PC-9 (cell line): ENCODE measurements at regions not wholly inside any gene's neighbourhood (a gene's known extent, or its start where the extent isn't known, plus 50 kb on each side); places are given as distances from the start of the nearest gene placed in this dataset.

Experiments
- BruUV-seq: library from RNA; stranded (reverse); fragments of 400-500 nt; replicated peaks from 2 replicates; lab custom pipeline; 2021; lab: Mats Ljungman, UMichigan
- CTCF ChIA-PET: fragments of 300-600 bp; sonication (Branson Sonifier 250); formaldehyde crosslinking; loops from one replicate; lab custom pipeline; 2022; ENCODE audit warnings: antibody characterized with exemption; lab: Charles Lee
- POLR2A ChIA-PET: fragments of 300-600 bp; sonication (Branson Sonifier 250); formaldehyde crosslinking; loops from one replicate; lab custom pipeline; 2022; ENCODE audit warnings: antibody characterized with exemption; ENCODE audit not compliant: unreplicated experiment; lab: Charles Lee
- DNase-seq, 2 experiments: peaks; one replicate each; pipeline versions ENCODE4 v3.0.0 to v3.0.0-alpha.2; 2015 to 2022; ENCODE audit warnings: mixed read lengths in 1 of 2
- H2AFZ ChIP-seq: fragments of 200-600 bp; sonication (generic); 2 replicates; pipeline ENCODE4 v1.8.1; 2017; ENCODE audit warnings: antibody characterized with exemption
- H3F3A ChIP-seq: fragments of 200-600 bp; sonication (generic); 2 replicates; pipeline ENCODE4 v1.8.1; 2017; ENCODE audit warnings: antibody characterized with exemption, mild to moderate bottlenecking, low read depth; ENCODE audit not compliant: insufficient read depth
- H3K27ac ChIP-seq: fragments of 200-600 bp; sonication (generic); 2 replicates; pipeline ENCODE4 v1.6.1; 2016; ENCODE audit warnings: mixed run types
- H3K27me3 ChIP-seq: fragments of 200-600 bp; sonication (generic); 2 replicates; pipeline ENCODE4 v1.6.1; 2016; ENCODE audit warnings: low read depth, mixed run types; ENCODE audit not compliant: insufficient read depth
- H3K36me3 ChIP-seq: fragments of 200-600 bp; sonication (generic); 2 replicates; pipeline ENCODE4 v1.6.1; 2016; ENCODE audit warnings: low read depth, mixed run types
- H3K4me1 ChIP-seq: fragments of 200-600 bp; sonication (generic); replicated peaks from 2 replicates; pipeline ENCODE4 v1.6.1; 2016; ENCODE audit warnings: mixed run types; ENCODE audit not compliant: insufficient read depth
- H3K4me2 ChIP-seq: fragments of 200-600 bp; sonication (generic); 2 replicates; pipeline ENCODE4 v1.6.1; 2017; ENCODE audit warnings: mixed run types
- H3K4me3 ChIP-seq: fragments of 200-600 bp; sonication (generic); 2 replicates; pipeline ENCODE4 v1.6.1; 2016; ENCODE audit warnings: mixed run types
- H3K79me2 ChIP-seq: fragments of 200-600 bp; sonication (generic); 2 replicates; pipeline ENCODE4 v1.6.1; 2017; ENCODE audit warnings: low read depth, mixed run types
- H3K9me2 ChIP-seq: fragments of 200-600 bp; sonication (generic); 2 replicates; pipeline ENCODE4 v1.8.1; 2017; ENCODE audit warnings: mild to moderate bottlenecking; ENCODE audit not compliant: insufficient read depth
- H3K9me3 ChIP-seq: fragments of 200-600 bp; sonication (generic); 2 replicates; pipeline ENCODE4 v1.8.1; 2016; ENCODE audit warnings: low read depth; ENCODE audit not compliant: insufficient read depth
- H4K20me1 ChIP-seq: fragments of 200-600 bp; sonication (generic); 2 replicates; pipeline ENCODE4 v1.8.1; 2017; ENCODE audit not compliant: insufficient read depth
- CTCF ChIP-seq: fragments of 200-600 bp; sonication (generic); conservative IDR thresholded peaks from 2 replicates; pipeline ENCODE4 v1.6.1; 2017; ENCODE audit warnings: mixed run types, antibody characterized with exemption, mild to moderate bottlenecking, moderate library complexity
- EZH2 ChIP-seq: fragments of 200-600 bp; sonication (generic); IDR thresholded peaks from 2 replicates; pipeline ENCODE4 v1.8.0; 2017; ENCODE audit warnings: antibody characterized with exemption, low read depth
- intact Hi-C: fragments of 100-400 bp; cut with micrococcal nuclease; formaldehyde crosslinking; loops from one replicate; pipeline ENCODE4 v1.10.0; 2022; ENCODE audit not compliant: unreplicated experiment

GRCh38 chr6:153735761-153736160 is 303.3 kb upstream of the OPRM1 start:
- ChIA-PET POLR2A (no interaction called here), CTCF (no interaction called here)
- H3K4me3 ChIP-seq = no peak overlapping the region
- intact Hi-C loops = no loop called here
- H3K27me3 ChIP-seq = no peaks in the 10 kb centered on the region
- H3K36me3 ChIP-seq = no peaks in the 10 kb centered on the region
- no peak overlapping the region for H2AFZ ChIP-seq
- no peaks in the 10 kb centered on the region for H3K4me1 ChIP-seq
- H3K27ac ChIP-seq = no peak overlapping the region
- no peak overlapping the region for H3K4me2 ChIP-seq
- no peaks in the 10 kb centered on the region for H3K9me3 ChIP-seq
- no peaks in the 10 kb centered on the region for H3K9me2 ChIP-seq
- TF ChIP-seq CTCF (no peak), EZH2 (no peak)
- no peak for DNase-seq
- no peaks in the 10 kb centered on the region for H3F3A ChIP-seq
- no TSS peak for BruUV-seq
- H3K79me2 ChIP-seq = no peaks in the 10 kb centered on the region
- no peaks in the 10 kb centered on the region for H4K20me1 ChIP-seq

- Histone ChIP-seq H3K4me3 (no peak overlapping the region), H3F3A (no peaks in the 10 kb centered on the region), H3K9me3 (no peaks in the 10 kb centered on the region), H3K4me2 (no peak overlapping the region), H3K36me3 (no peaks in the 10 kb centered on the region), H3K4me1 (no peaks in the 10 kb centered on the region), H3K27ac (no peak overlapping the region), H2AFZ (no peak overlapping the region), H3K79me2 (no peaks in the 10 kb centered on the region), H4K20me1 (no peaks in the 10 kb centered on the region), H3K9me2 (no peaks in the 10 kb centered on the region), H3K27me3 (no peaks in the 10 kb centered on the region)
- TF ChIP-seq CTCF = no peak
- TF ChIP-seq EZH2 = no peak
- ChIA-PET CTCF (no interaction called here), POLR2A (no interaction called here)
- BruUV-seq = no TSS peak
- no peak for DNase-seq
- intact Hi-C loops = no loop called here
Observed at GRCh38 chr6:153729189-153729588, 309.9 kb upstream of the OPRM1 start.

GRCh38 chr6:153727885-153728284 is 311.2 kb upstream of the OPRM1 start:
- H3K9me3 ChIP-seq = no peaks in the 10 kb centered on the region
- CTCF ChIA-PET = no interaction called here
- H4K20me1 ChIP-seq = no peaks in the 10 kb centered on the region
- POLR2A ChIA-PET = no interaction called here
- no peaks in the 10 kb centered on the region for H3K9me2 ChIP-seq
- no peak overlapping the region for H3K27ac ChIP-seq
- intact Hi-C loops = no loop called here
- DNase-seq = peak in 1 of 2 experiments; percentile 0
- no peak overlapping the region for H2AFZ ChIP-seq
- H3K4me2 ChIP-seq = no peak overlapping the region
- H3K27me3 ChIP-seq = no peaks in the 10 kb centered on the region
- H3K4me1 ChIP-seq = no peaks in the 10 kb centered on the region
- no peaks in the 10 kb centered on the region for H3K36me3 ChIP-seq
- BruUV-seq = no TSS peak
- H3K4me3 ChIP-seq = no peak overlapping the region
- H3K79me2 ChIP-seq = no peaks in the 10 kb centered on the region
- TF ChIP-seq CTCF = no peak
- TF ChIP-seq EZH2 = no peak
- H3F3A ChIP-seq = no peaks in the 10 kb centered on the region
